Panc1 (cell line): ENCODE measurements at regions not wholly inside any gene's neighbourhood (a gene's known extent, or its start where the extent isn't known, plus 50 kb on each side); places are given as distances from the start of the nearest gene placed in this dataset.

Source experiments
- ATAC-seq: fragments of 200-7000 bp; cut with Tn5 transposase; 2 replicates; pipeline ENCODE4 v1.9.1; 2020; ENCODE audit warnings: mild to moderate bottlenecking, moderate library complexity
- BruUV-seq: library from RNA; stranded (reverse); fragments of 400-500 nt; replicated peaks from 2 replicates; lab custom pipeline; 2021; lab: Mats Ljungman, UMichigan
- CTCF ChIA-PET: fragments of 300-600 bp; sonication (Branson Sonifier 250); formaldehyde crosslinking; loops from one replicate; lab custom pipeline; 2022; ENCODE audit warnings: antibody characterized with exemption; lab: Charles Lee
- POLR2A ChIA-PET: fragments of 300-600 bp; sonication (Branson Sonifier 250); formaldehyde crosslinking; loops from one replicate; lab custom pipeline; 2022; ENCODE audit warnings: antibody characterized with exemption; lab: Charles Lee
- DNase-seq: peaks from one replicate; pipeline ENCODE4 v3.0.0-alpha.2; 2010; ENCODE audit warnings: low read depth, low spot score
- H3K27ac ChIP-seq: 2 replicates; pipeline ENCODE4 v1.5.1; 2011; ENCODE audit warnings: mild to moderate bottlenecking, low read length, inconsistent platforms
- H3K27me3 ChIP-seq: fragments of 200-500 bp; sonication (Bioruptor generic); 2 replicates; pipeline ENCODE4 v1.6.0; 2014; ENCODE audit warnings: low read length, inconsistent platforms; ENCODE audit not compliant: control insufficient read depth, insufficient read depth
- H3K36me3 ChIP-seq: fragments of 200-500 bp; sonication (Bioruptor generic); 2 replicates; pipeline ENCODE4 v1.5.1; 2014; ENCODE audit warnings: inconsistent platforms, mild to moderate bottlenecking, low read length, moderate library complexity; ENCODE audit not compliant: control insufficient read depth, insufficient read depth
- H3K4me1 ChIP-seq: 2 replicates; pipeline ENCODE4 v1.5.1; 2011; ENCODE audit warnings: inconsistent platforms, mild to moderate bottlenecking, low read length, moderate library complexity; ENCODE audit not compliant: control insufficient read depth, insufficient read depth
- H3K4me3 ChIP-seq, 2 experiments: 2 replicates each; pipeline ENCODE4 v1.5.1; 2011 to 2012; ENCODE audit warnings: low read depth in 2 of 2, low read length in 2 of 2, mild to moderate bottlenecking in 2 of 2, inconsistent platforms in 1 of 2, moderate library complexity in 1 of 2
- H3K9me3 ChIP-seq: fragments of 200-500 bp; sonication (Bioruptor generic); 2 replicates; pipeline ENCODE4 v1.5.1; 2014; ENCODE audit warnings: low read depth, mild to moderate bottlenecking, inconsistent platforms, low read length, moderate library complexity; ENCODE audit not compliant: control insufficient read depth, insufficient read depth
- CTCF ChIP-seq: fragments of 450-650 bp; IDR thresholded peaks from 2 replicates; pipeline ENCODE4 v1.5.1; 2017; ENCODE audit warnings: mild to moderate bottlenecking
- POLR2AphosphoS5 ChIP-seq: IDR thresholded peaks from 2 replicates; pipeline ENCODE4 v1.6.1; 2012; ENCODE audit warnings: mild to moderate bottlenecking, low read depth, low read length, moderate library complexity
- REST ChIP-seq, 2 experiments: IDR thresholded peaks; 2 replicates each; pipeline ENCODE4 v1.6.1; 2011 to 2012; ENCODE audit warnings: low read depth in 2 of 2, control low read depth in 1 of 2, low read length in 1 of 2, mild to moderate bottlenecking in 1 of 2, moderate library complexity in 1 of 2; ENCODE audit not compliant: insufficient read depth in 1 of 2
- SIN3A ChIP-seq: IDR thresholded peaks from 2 replicates; pipeline ENCODE4 v1.6.1; 2012; ENCODE audit warnings: low read depth, mild to moderate bottlenecking, low read length, moderate library complexity, borderline replicate concordance; ENCODE audit not compliant: insufficient read depth
- TCF7L2 ChIP-seq: IDR thresholded peaks from 2 replicates; pipeline ENCODE4 v1.6.1; 2011; ENCODE audit warnings: mild to moderate bottlenecking, low read depth, low read length, inconsistent platforms
- in situ Hi-C: cut with HindIII; loops from 2 replicates; pipeline ENCODE4 v1.10.0; 2016; ENCODE audit warnings: low sequenced_read_pairs, low pct_unique_long_range_greater_than_20kb
- intact Hi-C: fragments of 100-400 bp; cut with micrococcal nuclease; formaldehyde crosslinking; loops from one replicate; pipeline ENCODE4 v1.10.0; 2022; ENCODE audit not compliant: unreplicated experiment

DNA sequence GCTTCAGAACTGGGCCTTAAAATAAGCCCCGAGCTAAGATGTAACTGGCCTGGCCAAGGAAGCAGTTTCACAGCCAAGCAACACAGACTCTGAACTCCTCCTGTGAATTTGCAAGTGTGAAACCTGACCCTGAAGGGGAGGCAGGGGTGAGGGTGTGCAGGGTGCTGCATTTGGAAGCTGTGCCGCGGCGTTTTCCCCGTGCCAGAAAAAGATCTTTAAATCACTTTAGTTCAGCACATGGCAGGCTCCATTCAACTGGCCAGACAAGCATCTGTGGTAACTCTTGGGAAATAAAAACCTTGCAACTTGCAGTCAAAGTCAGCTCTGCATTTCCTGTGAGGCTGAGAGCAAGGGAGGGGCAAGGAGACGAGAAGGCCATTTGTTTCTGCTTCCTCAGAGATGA is 209.3 kb upstream of the SOX11 start:
- Histone ChIP-seq H3K4me1 (no peaks in the 10 kb centered on the region), H3K4me3 (no peak overlapping the region), H3K27me3 (no peaks in the 10 kb centered on the region), H3K36me3 (no peaks in the 10 kb centered on the region), H3K27ac (no peak overlapping the region), H3K9me3 (no peaks in the 10 kb centered on the region)
- DNase-seq = no peak
- TF ChIP-seq SIN3A (no peak), TCF7L2 (no peak), CTCF (no peak), REST (IDR thresholded peaks at IDR 0.05; ENCODE audit: insufficient read depth in 1 of 2, low read depth in 2 of 2, low read length in 1 of 2) (no peak), POLR2AphosphoS5 (no peak)
- no TSS peak for BruUV-seq
- no peak for ATAC-seq
- in situ Hi-C loops = no loop called here
- ChIA-PET CTCF (no interaction called here), POLR2A (no interaction called here)
- intact Hi-C loops = no loop called here

GRCh38 chr2:5484868-5485267 is 207.3 kb upstream of the SOX11 start:
- H3K27me3 ChIP-seq = no peaks in the 10 kb centered on the region
- ChIA-PET POLR2A (no interaction called here), CTCF (no interaction called here)
- in situ Hi-C loops = no loop called here
- DNase-seq (no peak), ATAC-seq (no peak)
- no peak overlapping the region for H3K27ac ChIP-seq
- no TSS peak for BruUV-seq
- H3K36me3 ChIP-seq = no peaks in the 10 kb centered on the region
- H3K4me1 ChIP-seq = no peaks in the 10 kb centered on the region
- no peak overlapping the region for H3K4me3 ChIP-seq
- TF ChIP-seq POLR2AphosphoS5 = no peak
- TF ChIP-seq TCF7L2 = no peak
- TF ChIP-seq REST (IDR thresholded peaks at IDR 0.05; ENCODE audit: insufficient read depth in 1 of 2, low read depth in 2 of 2, low read length in 1 of 2) = no peak
- TF ChIP-seq CTCF = no peak
- no peak for TF ChIP-seq SIN3A
- no peaks in the 10 kb centered on the region for H3K9me3 ChIP-seq
- intact Hi-C loops = no loop called here
